ENCODE measurements at regions not wholly inside any gene's neighbourhood (a gene's known extent, or its start where the extent isn't known, plus 50 kb on each side); places are given as distances from the start of the nearest gene placed in this dataset.

- no peak for TF ChIP-seq CTCF (IDR thresholded peaks at IDR 0.05)
- no peak for TF ChIP-seq ZNF121 (CRISPR knock-in tag; IDR thresholded peaks at IDR 0.05)
- no peak for TF ChIP-seq MAX (CRISPR knock-in tag; IDR thresholded peaks at IDR 0.05)
- no peak for TF ChIP-seq E2F5 (CRISPR knock-in tag; IDR thresholded peaks at IDR 0.05)
Observed at GRCh38 chr13:40333226-40333625, 333.2 kb downstream of the FOXO1 start.
